Left lung (tissue), 4 donors: ENCODE measurements at regions not wholly inside any gene's neighbourhood (a gene's known extent, or its start where the extent isn't known, plus 50 kb on each side); places are given as distances from the start of the nearest gene placed in this dataset.

Experiments
- ATAC-seq: fragments of 200-7000 bp; cut with Tn5 transposase; one replicate; pipeline ENCODE4 v1.9.1; 2020; ENCODE audit warnings: moderate library complexity
- DNase-seq, 4 donors: peaks; one replicate each; pipeline ENCODE4 v3.0.0-alpha.2; 2013 to 2020
- H3K27ac ChIP-seq, 2 donors: fragments of 200-600 bp; sonication (generic) in 1 of 2; one replicate each; pipeline versions ENCODE4 v1.5.0 to v1.8.0; 2020 to 2021
- H3K27me3 ChIP-seq, 2 donors: fragments of 200-600 bp; sonication (generic) in 1 of 2; one replicate each; pipeline versions ENCODE4 v1.5.0 to v1.8.0; 2020 to 2021
- H3K36me3 ChIP-seq, 2 donors: fragments of 200-600 bp; sonication (generic) in 1 of 2; one replicate each; pipeline versions ENCODE4 v1.5.0 to v1.8.0; 2020 to 2021
- H3K4me1 ChIP-seq, 2 donors: fragments of 200-600 bp; one replicate each; pipeline ENCODE4 v1.8.0; 2021
- H3K4me3 ChIP-seq, 2 donors: fragments of 200-600 bp; sonication (generic) in 1 of 2; one replicate each; pipeline versions ENCODE4 v1.5.0 to v1.8.0; 2020 to 2021; ENCODE audit warnings: mild to moderate bottlenecking in 1 of 2
- H3K9me3 ChIP-seq, 2 donors: fragments of 200-600 bp; sonication (generic) in 1 of 2; one replicate each; pipeline versions ENCODE4 v1.5.0 to v1.8.0; 2020 to 2021
- CTCF ChIP-seq, 2 donors: fragments of 200-600 bp; sonication (generic) in 1 of 2; IDR thresholded peaks; one replicate each; pipeline versions ENCODE4 v1.5.0 to v1.8.0; 2021; ENCODE audit warnings: antibody characterized with exemption in 2 of 2
- intact Hi-C, 2 donors: fragments of 100-400 bp; cut with DNase I; formaldehyde crosslinking; loops; one replicate each; pipeline versions ENCODE4 v1.11.2 to v1.14.2; 2022
- donor health status: DM: no; HTN: yes; CAD: no.
- donor health status: DM: no; HTN: no; CAD: no.

GRCh38 chr5:2335125-2335732 lies 416.2 kb downstream of the IRX2 start:
- no peaks in the 10 kb centered on the region for H3K4me1 ChIP-seq
- no peak for TF ChIP-seq CTCF (IDR thresholded peaks at IDR 0.05)
- ATAC-seq: no peak

GRCh38 chr5:2334719-2335118 lies 416.8 kb downstream of the IRX2 start:
- Histone ChIP-seq H3K4me1 (no peaks in the 10 kb centered on the region), H3K27me3 (peaks cover 0 to 30% of the 10 kb centered on the region in 2 donors), H3K36me3 (no peaks in the 10 kb centered on the region), H3K4me3 (no peak overlapping the region), H3K9me3 (peaks cover 0 to 4% of the 10 kb centered on the region in 2 donors), H3K27ac (no peak overlapping the region)
- ATAC-seq (peak; percentile 69), DNase-seq (no peak)
- no peak for TF ChIP-seq CTCF (IDR thresholded peaks at IDR 0.05)
- intact Hi-C loops: no loop called here

More at GRCh38 chr5:2335125-2335732, 416.2 kb downstream of the IRX2 start:
- Histone ChIP-seq H3K4me3 (no peak overlapping the region), H3K27ac (no peak overlapping the region), H3K9me3 (peaks cover 0 to 3% of the 10 kb centered on the region in 2 donors), H3K27me3 (peaks cover 0 to 25% of the 10 kb centered on the region in 2 donors), H3K36me3 (no peaks in the 10 kb centered on the region)
- intact Hi-C loops: no loop called here
- DNase-seq: no peak

- no peak overlapping the region for H3K27ac ChIP-seq
- peaks cover 0 to 38% of the 10 kb centered on the region in 2 donors for H3K27me3 ChIP-seq
- DNase-seq: no peak
- H3K9me3 ChIP-seq: peaks cover 0 to 5% of the 10 kb centered on the region in 2 donors
- intact Hi-C loops: no loop called here
- H3K4me3 ChIP-seq: no peak overlapping the region
- no peak for TF ChIP-seq CTCF (IDR thresholded peaks at IDR 0.05)
- H3K4me1 ChIP-seq: no peaks in the 10 kb centered on the region
- H3K36me3 ChIP-seq: no peaks in the 10 kb centered on the region
- ATAC-seq: no peak
Observed at GRCh38 chr5:2333291-2333690, 418.2 kb downstream of the IRX2 start.

GRCh38 chr5:2332521-2332920 lies 419.0 kb downstream of the IRX2 start:
- no peak for ATAC-seq
- intact Hi-C loops: no loop called here

More at GRCh38 chr5:2332521-2332920, 419.0 kb downstream of the IRX2 start:
- Histone ChIP-seq H3K9me3 (peaks cover 0 to 5% of the 10 kb centered on the region in 2 donors), H3K4me1 (no peaks in the 10 kb centered on the region), H3K27ac (no peak overlapping the region), H3K4me3 (no peak overlapping the region), H3K27me3 (peaks cover 0 to 38% of the 10 kb centered on the region in 2 donors), H3K36me3 (no peaks in the 10 kb centered on the region)
- no peak for TF ChIP-seq CTCF (IDR thresholded peaks at IDR 0.05)
- no peak for DNase-seq
